GM18861 (cell line): ENCODE measurements at regions not wholly inside any gene's neighbourhood (a gene's known extent, or its start where the extent isn't known, plus 50 kb on each side); places are given as distances from the start of the nearest gene placed in this dataset.

ENCODE experiments used
- ATAC-seq: cut with Tn5 transposase; IDR thresholded peaks from one replicate; pipeline ENCODE4 v1.9.1; 2021; ENCODE audit not compliant: unreplicated experiment

DNA sequence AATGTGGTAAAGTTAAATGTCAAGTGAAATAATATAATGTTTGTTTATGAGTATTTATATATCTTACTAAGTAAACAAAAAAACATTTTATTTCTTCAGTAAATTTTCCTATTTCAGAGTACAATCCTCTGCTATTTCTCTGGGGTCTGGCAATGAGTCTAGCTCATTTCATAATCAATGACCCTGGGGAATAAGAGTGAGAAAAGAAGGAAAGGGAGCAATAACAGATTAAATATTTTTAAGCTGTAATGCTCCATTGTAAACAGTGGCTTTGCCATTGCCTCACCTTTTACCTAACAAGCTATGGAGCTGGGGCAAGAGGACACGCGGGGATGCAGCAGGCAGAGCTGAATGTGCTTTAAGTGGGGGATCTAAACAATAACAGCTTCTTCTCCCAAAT is 1071.9 kb downstream of the FLRT2 start:
- ATAC-seq: no peak

GRCh38 chr14:86597279-86597678 is 1067.3 kb downstream of the FLRT2 start:
- no peak for ATAC-seq

GRCh38 chr14:86596024-86596423 is 1066.1 kb downstream of the FLRT2 start:
- ATAC-seq: no peak

DNA sequence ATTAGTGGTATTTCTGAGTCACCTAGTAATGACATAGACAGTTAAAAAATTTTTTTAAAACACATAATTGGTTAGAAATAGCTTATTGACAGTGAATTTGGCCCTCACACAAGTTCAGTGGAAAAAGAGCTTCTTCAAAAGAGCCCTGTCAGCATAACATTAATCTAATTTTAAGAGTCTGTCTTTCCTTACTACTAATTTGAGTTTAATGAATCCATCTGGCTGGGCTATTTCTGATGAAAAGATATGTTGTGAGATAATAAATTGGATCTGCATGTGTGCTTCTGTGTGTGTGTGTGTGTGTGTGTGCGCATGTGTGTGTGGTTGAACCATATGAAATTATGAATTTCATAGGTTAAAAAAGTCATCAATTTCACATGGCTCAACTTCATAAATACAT is 1045.2 kb downstream of the FLRT2 start:
- no peak for ATAC-seq

DNA sequence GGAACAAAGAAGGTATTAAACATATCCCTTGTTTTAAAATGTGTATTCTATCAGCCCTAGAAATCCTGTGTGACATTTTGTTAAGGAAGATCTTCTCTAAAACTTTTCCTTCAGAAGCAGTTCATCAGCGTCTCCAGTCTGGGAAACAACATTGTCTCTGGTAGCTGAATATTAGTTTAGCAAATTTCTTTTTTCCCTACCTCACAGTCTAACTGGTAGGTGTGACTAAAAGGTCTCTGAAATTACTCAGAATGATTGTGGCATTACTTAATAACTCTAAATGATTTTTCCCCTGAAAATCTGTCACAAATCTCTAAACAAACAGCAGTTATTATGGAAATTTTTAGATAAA is 1044.8 kb downstream of the FLRT2 start:
- ATAC-seq: no peak

DNA sequence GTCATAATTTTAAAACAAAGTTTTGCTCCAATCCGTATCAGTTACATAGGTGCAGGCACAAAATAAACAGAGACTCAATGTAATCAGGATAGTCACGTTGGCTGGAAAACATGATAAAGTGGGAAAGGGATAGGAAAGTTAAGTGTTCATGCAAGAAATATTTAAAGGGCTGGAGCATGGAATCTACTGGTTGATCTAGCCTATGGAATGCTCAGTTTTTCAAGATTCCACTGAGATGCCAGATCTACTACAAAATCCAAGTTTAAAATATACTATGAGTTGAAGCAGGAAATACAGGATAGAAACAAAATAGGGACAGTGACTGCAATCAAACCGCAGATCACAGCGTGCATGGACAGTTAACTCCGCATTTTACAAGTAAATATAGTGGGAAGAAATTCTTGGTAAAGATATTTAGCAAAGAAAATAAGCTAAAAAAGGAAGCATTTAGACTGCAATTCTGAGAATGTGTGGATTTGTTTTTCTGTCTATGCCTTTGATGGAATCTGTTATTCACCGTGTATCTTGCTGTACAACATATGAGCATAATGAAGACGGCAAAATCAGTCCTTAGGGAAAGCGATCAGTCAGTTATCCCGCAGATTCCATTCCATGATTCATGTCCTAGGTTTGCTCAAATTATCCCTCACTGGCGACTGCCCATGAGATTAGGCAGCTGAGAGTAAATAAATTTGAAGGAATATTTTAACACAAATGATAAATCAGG is 1044.3 kb downstream of the FLRT2 start:
- ATAC-seq: no peak

DNA sequence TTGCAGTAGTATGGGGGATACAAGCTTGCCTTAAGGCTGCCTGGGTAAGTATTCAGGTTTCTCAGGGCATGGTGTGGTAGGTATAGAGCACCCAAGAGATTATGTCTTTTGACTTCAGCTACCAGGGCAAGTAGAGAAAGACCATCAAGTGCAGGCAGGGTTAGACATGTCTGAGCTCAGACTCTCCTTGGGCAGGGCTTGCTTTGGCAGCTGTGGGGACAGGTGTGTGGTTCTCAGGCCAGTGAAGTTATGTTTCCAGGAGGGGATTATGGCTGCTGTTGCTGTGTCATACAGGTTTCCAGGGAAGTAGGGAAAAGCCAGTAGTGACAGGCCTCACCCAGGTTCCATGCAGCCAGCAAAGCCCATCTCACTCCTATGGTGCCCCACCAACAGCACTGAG is 1040.4 kb downstream of the FLRT2 start:
- ATAC-seq: no peak

DNA sequence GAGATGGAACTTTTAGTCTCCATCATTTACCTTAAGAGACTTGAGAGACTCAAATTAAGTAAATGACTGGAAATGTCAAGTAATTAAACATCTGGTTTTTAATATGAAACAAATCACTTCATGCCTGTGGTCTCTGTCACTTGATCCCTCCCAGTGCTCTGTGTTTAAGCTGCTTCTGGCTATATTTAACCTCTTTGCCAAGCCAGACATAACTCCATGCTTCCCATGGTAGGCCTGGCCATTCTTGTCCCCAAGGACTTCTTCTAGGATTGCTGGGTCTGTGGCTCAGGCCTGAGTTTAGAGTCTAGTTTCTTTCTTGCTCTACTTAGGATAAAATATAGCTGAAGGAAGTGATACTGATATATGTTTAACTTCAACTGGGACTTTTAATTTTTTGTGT is 1013.6 kb downstream of the FLRT2 start:
- no peak for ATAC-seq

DNA sequence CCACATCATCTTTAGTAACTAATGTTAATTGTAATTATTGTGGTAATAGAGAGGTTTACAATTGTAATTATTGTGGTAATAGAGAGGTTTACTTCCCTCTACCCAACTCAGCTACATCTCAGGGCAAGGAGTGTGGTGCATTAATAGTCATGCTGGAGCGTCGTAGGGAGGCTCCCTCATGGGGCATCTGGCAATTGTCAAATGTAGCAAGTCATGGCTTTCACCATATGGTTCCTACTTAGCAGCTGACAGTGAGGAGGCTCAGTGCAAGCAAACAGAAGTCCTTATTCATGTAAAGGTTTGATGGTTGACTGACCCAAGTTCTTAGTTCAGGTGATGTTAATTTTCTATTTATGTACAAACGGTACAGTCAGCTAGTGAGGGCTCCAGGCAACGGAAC is 1012.0 kb downstream of the FLRT2 start:
- ATAC-seq: no peak

- no peak for ATAC-seq
Observed at GRCh38 chr14:86540636-86541247, 1010.8 kb downstream of the FLRT2 start.

- no peak for ATAC-seq
Observed at GRCh38 chr14:86539361-86540070, 1009.6 kb downstream of the FLRT2 start.

DNA sequence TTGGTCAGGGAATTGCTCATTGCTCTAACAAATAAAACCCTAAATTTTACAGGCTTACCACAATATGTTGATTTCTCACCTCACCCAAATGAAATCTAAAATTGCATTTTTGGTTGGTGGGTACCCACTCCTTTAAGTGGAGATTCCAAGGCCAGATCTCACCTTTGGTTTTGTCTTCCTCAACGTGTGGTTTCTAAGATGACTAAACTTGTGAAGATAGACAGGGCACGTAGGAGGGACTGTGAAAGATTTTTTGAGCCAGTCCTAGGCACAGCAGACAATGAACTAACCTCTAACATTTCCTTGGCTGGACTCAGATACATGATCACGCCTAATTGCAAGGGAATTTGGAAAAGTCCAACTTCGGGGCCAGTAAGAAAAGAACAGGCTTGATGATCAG is 1003.9 kb downstream of the FLRT2 start:
- ATAC-seq: no peak

DNA sequence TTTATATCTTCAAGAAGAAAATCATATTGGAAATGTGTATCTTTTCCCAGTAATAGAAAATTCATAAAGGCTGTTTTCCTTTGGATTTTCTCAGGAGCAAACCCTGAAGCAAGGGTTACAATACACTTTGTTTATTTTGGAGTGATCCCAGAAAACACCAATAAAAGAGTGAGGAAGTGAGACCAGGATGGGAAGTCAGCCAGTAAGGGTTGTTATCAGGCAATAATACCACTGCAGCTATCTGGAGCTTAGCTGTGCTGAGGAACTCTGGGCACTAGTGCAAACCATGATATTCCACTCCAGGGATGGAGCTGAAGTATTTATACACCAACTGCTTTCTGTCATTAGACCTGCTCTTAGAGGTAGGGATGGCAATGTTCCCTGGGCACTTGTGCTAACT is 1002.3 kb downstream of the FLRT2 start:
- ATAC-seq: no peak

GRCh38 chr14:86530457-86530856 is 1000.5 kb downstream of the FLRT2 start:
- ATAC-seq: no peak

GRCh38 chr14:86527312-86527711 is 997.4 kb downstream of the FLRT2 start:
- no peak for ATAC-seq

- ATAC-seq: no peak
Observed at GRCh38 chr14:86525673-86526072, 995.7 kb downstream of the FLRT2 start.

GRCh38 chr14:86521843-86522242 is 991.9 kb downstream of the FLRT2 start:
- no peak for ATAC-seq

- no peak for ATAC-seq
Observed at GRCh38 chr14:86521031-86521730, 991.2 kb downstream of the FLRT2 start.

GRCh38 chr14:86518298-86518697 is 988.4 kb downstream of the FLRT2 start:
- ATAC-seq: no peak

DNA sequence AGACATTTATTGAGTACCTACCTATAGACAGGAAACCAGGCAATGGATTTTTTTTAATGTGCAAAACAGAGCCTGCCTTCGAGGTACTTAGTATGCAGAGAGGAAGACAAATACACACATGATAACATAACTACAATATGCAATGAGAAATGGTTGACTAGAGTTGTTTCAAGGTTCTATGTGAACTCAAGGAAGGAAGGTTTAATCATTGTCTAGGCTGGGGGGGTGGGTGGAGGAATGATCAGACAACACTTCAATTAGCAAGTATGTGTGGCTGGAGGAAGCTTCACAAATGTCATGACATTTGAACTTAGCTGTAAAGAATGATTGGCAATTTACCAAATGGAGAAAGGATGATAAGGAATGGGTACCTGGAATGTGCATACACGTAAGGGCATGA is 985.3 kb downstream of the FLRT2 start:
- ATAC-seq: no peak

DNA sequence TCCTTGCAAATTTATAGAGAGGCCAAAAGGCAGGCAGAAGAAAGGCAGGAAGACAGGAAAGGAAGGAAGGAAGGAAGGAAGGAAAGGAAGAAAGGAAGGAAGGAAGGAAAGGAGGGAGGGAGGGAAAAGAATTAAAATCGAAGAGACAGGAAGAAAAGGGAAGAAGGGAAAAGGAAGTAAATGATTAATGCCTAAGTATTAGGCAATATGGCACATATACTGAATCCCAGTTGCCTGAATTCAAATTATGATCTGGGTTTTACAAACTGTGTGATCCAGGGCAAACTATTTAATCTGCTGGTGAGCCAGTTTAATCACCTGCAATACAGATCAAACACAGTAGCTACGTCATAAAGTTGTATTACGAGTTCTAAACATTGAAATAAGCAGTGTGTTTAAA is 983.6 kb downstream of the FLRT2 start:
- ATAC-seq: no peak

DNA sequence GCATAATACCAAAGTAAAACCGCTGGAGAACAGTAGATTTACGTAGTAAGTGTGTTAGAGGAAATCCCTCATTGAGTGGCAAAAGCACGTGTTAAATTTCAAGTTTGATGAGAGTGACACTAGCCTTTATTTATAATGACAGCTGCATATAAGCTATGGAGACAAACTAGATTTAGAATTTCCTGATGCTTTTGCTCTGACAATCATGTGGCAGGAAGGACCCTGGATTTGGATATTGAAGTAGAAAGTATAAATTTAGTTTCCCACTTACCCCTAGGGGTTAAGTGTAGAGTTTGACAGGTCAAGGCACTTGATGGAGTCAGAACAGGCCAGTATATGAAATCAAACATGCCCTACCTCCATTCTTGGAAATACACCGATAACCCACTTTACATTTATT is 983.1 kb downstream of the FLRT2 start:
- no peak for ATAC-seq
